Caki2 (cell line): ENCODE measurements at regions not wholly inside any gene's neighbourhood (a gene's known extent, or its start where the extent isn't known, plus 50 kb on each side); places are given as distances from the start of the nearest gene placed in this dataset.

Experiments
- DNase-seq: peaks from one replicate; pipeline ENCODE4 v3.0.0-alpha.2; 2015; ENCODE audit warnings: low read depth
- in situ Hi-C: cut with HindIII; loops from 2 replicates; pipeline ENCODE4 v1.10.0; 2016; ENCODE audit warnings: low sequenced_read_pairs, low pct_unique_long_range_greater_than_20kb, mixed read lengths

DNA sequence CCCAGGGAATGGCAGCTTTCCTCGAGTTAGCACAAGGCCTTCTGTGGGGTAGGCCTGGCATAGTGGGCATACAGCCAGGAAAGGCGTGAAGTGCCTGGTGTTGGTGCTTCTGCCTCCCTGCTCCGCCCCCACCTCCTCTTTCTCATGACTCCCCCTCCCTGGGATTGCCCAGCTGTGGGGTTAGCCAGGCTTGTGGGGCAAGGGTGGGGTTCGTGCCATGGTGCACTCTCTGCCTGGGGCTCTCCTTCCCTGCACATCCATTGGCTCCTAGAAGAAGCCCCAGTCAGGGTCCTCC is 236.8 kb upstream of the NCAM1 start:
- in situ Hi-C loops, result no loop called here
- DNase-seq, result no peak

DNA sequence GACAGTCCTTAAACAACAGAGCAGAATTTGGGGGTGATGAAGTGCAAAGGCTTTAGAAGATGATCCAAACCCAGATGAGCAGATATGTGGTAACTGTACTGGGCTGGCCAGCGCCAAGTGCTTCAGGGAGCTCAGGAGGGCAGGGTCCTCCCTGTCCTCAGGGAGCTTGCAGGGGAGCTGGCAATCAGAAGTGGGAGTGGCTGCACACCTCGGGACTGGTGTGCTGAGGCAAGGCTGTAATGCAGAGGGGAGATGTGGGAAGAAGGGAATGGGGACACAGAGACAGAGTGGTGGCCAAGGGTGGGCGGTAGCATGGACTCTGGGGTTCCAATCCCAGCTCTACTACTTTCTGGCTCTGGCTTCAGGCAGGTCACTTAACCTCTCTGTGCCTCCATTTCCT is 235.6 kb upstream of the NCAM1 start:
- in situ Hi-C loops, result no loop called here
- no peak for DNase-seq

DNA sequence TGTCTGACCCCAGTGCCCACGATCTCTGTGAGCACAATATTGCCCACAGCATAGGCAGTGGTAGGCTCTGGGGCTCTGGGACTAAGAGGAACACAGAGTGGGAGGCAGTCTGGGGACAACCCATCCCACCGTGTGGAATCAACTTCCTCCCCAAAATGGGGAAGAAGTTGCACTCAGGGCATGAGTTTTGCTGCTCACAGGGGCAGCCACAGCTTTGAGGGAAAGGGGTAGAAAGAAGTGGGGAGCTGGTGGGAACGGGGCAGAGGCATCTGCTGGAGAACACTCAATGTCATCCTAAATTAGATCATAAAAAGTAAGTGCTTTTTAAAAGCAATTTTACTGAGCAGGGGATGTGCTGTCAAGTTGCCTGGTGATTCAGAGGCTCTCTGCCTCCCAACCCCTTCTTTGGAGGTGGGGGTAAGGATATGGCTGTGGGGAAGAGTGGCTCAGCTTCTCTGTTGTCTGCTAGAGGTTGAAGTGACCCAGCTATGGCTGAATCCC is 233.8 kb upstream of the NCAM1 start:
- in situ Hi-C loops, result no loop called here

DNA sequence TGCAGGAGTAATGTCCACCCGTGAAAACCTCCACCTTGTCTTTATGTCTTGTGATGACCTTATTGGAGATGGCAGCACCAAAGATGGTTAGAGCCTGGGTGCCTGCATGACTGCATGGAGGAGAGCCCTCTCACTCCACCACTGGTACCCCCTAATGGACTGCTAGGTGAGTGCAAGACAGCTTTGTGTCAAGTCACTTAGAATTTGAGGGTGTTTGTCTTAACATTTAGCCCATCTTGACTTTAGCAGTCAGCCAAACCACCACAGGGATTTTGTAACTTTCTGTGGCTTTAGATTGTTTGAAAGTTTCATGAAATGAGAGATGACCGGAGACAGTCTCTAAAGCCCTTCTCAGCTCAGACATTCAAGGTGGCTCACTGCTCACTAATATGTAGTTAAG is 232.9 kb upstream of the NCAM1 start:
- in situ Hi-C loops, result no loop called here

More for the DNA sequence above, 233.8 kb upstream of the NCAM1 start:
- DNase-seq, result no peak

DNA sequence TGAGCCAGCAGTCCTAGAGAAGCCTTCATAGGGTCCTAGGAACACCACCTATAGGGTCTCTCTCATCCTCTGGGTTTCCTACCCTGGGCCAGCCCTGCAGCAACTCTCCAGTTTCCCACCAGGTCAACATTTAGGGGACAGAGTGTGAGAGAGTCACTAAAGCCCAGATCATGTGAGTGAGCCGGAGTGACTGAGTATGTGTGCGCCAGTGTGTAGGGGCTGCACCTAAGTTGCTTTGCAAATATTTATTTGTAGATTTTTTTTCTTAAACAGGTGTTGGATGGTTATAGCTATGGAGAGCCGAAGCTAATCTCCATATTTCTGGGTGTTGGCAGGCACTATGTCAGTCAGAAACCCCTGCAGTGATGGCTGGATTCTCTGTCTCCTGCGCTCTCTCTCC is 232.5 kb upstream of the NCAM1 start:
- in situ Hi-C loops, result no loop called here

More for the DNA sequence above, 232.9 kb upstream of the NCAM1 start:
- no peak for DNase-seq

DNA sequence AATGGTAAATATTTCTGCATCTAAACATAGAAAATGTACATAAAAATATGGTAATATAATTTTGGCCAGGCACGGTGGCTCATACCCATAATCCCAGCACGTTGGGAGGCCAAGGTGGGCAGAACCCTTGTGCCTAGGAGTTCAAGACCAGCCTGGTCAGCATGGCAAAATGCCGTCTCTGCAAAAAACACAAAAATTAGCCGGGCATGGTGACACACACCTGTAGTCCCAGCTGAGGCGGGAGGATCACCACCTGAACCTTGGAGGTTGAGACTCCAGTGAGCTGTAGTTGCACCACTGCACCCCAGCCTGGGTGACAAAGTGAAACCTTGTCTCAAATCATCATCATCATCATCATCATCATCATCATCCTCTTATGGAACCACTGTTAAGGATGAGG is 230.6 kb upstream of the NCAM1 start:
- in situ Hi-C loops, result no loop called here
- DNase-seq, result no peak

More for the DNA sequence above, 232.5 kb upstream of the NCAM1 start:
- DNase-seq, result no peak

DNA sequence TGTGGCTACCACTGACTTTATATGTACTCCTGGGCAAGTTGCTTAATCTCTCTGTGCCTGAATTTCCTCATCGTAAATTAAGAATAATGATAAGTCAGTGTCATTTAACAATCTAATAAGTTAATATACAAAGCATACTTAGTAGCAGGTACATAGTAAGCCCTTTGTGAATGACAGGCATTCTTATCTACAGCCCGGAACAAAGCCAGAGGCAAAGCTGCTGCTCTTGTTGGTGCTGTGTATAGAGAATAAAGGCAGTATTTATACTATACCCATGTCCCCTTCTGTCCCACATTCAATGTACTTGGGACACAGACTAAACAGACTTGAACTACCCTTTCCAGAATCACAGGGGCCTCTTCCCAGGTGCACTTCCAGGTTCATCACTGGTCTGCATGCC is 229.7 kb upstream of the NCAM1 start:
- no peak for DNase-seq
- in situ Hi-C loops, result no loop called here

DNA sequence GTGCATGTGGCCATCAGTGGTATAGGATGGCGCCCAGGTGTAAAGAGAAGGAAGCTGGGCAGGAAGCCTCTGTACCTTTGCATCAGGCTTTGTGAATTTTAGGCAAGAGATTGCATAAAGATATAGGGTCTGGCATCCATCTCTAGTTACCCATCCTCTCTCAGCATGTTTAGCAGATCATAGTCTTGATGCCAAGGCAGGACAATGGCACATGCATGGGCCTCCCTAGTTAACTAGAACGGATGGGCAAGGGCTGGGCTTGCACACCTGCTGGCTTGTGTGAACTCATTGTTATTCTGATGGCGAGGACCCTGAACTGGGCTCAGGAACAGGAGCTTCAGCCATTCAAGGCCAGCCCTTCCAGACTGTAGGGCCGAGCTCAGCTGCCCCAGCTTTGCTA is 229.2 kb upstream of the NCAM1 start:
- in situ Hi-C loops, result no loop called here
- DNase-seq, result no peak

DNA sequence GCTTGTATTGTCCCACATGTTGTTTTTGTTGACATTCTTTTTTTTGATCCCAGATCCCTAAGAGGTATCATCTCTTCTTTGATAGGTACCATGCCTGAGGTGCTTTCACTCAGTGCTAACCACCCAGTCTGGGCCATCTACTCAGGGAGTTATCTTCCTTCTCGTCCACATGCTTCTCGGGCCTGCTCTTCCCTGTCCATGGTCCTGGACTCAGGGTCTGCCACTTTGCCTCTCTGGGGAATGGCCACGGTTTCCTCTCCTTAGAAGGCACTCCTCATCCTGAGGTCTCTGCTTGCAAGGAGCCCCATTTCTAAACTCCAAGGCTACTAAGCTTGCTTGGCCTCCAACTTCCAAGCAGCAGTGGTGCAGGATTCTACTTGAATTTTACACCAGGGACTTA is 227.0 kb upstream of the NCAM1 start:
- no peak for DNase-seq
- in situ Hi-C loops, result no loop called here

DNA sequence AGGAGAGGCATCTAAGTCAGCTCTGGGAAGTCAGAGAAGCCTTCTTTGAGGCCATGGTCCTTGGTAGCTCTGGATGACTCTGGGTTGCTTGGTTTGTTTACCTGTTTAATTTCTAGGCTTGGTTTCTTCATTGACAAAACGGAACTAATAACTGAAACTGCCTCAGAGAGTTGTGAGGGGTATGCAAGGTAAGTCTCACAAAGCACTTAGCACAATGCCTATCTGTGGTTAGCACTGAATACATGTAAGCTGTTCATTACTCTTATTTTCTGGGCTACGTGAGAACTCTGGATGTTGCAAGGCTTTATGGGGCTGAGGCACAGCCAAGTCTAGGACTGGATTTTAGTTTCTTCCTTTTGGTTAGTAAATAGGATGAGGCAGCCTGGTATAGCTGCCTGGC is 225.8 kb upstream of the NCAM1 start:
- in situ Hi-C loops, result no loop called here
- DNase-seq, result no peak

DNA sequence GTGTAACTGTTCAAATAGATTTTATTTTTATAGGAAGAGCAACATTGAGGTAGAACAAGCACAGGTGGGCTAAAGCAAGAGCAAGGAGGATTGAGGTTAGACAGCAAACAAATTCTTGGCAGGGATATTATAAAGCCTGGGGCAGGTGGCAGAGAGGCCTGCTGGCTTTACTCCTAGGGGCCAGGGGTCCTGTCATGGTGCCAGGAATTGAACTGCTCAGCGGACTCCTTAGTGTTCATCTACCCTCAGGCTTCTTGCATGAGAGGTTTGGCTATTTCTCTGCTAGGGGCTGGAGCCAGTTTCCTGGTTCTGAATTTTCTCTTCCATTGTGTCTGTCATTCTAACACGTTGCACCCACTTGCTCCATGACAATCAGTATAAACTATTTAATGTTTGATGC is 217.2 kb upstream of the NCAM1 start:
- no peak for DNase-seq
- in situ Hi-C loops, result no loop called here

DNA sequence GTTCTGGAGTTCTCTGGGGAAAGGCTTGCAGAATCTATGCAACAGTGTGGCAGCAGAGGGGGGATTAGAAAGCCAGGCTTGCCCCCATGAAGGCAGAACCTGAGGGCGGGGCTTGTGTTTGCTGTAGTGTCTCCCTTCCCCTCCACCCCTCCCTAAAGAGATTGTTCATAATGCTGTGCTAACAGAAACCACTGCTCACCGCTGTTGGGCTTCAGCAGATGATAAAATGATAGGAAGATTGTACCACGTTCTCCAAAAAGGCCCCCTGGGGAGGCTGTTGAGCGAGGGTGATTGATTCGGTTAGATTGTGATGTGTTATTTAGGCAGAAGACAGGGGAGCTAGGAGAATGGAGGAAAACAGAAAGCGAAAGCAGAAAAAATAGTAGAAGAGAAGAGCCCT is 215.2 kb upstream of the NCAM1 start:
- in situ Hi-C loops, result no loop called here

DNA sequence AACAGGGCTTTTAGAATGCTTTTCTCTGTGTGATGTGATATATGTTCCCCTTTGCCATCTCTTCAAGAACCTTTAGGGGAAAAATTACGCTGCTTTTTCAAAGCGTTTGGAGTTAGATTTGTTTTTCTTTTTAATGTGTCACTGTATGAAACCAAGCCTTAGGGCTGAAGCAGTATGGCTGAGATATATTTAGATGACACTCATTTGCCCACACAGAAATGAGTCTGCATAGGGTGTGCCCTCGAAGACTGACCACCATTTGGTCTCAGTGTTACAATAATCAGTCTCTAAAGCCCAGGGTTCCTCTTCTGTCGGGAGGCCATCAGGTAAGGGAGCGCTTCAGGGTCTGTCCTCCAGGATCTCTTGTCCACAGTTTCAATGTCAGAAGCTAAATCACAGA is 213.0 kb upstream of the NCAM1 start:
- DNase-seq, result no peak
- in situ Hi-C loops, result no loop called here

More for the DNA sequence above, 215.2 kb upstream of the NCAM1 start:
- DNase-seq, result no peak

DNA sequence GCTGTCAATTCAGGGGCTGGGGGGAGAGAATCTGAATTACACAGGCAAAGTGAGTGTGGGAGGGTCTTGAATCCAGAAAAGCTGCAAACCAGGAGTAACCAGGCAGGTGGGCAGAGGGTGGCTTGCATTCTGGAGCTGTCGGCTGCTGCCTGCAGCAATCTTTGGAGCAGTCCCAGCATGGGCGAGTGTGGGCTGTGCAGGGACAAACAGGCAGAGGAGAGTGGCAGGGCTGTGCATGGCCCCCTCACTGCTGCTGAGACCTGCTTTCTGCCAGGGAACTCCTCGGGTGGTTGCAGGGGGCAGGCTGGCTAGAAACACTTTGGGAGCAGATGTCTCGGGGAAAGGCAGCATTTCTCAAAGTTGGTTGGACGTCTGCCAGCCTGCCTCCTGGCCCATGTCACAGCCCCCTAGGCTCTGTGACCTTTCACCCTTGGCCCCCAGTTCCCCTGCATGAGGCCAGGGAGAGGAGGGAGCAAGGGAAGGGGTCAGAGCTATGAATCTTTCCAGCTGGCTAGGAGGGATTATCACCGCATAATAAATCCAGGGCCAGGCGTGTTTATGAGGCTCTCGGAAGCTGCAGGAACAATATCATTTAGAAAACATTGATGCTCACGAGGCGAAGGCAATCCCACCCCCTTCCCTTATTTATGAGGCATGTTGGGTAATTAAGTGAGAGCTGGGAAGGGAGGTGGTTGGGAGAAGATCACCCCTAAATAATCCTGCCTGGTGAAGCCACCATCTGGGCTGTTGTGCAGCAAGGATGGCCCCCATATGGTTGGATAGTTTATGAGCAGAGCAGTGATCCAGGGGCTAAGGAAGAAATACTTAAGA is 212.3 kb upstream of the NCAM1 start:
- in situ Hi-C loops, result no loop called here
- no peak for DNase-seq

DNA sequence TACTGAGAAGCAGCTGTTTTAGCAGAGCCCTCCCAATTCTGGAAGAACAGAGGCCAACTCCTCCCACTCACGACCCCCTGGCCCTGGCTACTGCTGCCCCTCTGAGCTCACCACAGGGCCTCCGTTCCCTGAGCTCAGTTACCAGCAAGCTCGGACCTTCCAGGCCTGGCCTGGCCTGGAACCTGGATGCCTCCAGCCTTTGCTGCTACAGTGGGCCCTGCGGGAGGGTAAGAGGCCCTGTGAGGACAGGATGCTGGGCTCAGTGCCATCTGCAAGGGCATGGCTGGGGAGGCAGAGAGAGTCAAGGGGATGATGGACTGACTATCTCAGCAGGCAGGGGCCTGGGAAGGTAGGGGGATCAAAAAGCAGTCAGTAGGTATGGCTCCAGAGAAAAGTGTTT is 209.9 kb upstream of the NCAM1 start:
- in situ Hi-C loops, result no loop called here
- no peak for DNase-seq

DNA sequence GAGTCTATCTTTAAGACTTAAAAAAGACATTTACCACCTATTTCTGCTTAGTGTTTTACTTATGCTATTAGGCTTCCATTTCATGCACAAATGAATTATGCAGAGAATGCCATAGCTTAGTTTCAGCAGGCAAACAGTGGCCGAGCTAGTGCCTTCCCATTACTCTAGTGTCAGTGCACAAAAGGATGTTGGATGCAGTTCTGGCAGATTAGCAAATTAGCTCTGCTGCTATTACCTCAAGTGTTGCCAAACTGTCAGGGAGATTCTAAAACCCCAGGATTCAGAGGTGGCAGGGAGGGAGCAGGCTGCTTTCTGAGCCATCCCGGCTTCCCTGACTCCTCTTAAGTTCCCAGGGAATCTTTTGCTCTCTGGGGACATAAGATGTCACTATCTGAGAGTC is 209.4 kb upstream of the NCAM1 start:
- in situ Hi-C loops, result no loop called here
- DNase-seq, result no peak

DNA sequence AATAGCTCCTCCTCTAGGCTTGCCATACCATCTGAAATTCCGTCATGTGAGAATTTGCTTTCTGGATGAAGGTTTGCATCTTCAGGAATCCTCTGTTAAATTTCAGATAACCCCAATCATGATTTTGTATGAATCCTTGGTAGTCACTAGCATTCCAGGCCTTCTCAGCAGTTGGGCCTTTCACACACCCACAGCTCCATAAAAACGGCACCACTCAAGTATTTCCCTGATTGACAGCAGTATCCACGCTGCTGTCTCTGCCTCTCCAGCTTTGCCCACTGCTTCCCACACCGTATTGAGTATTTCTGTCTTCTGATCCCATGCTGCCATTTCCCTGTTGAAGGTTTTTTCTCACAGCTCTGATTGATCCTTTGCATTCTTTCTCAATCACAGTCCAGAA is 208.7 kb upstream of the NCAM1 start:
- no peak for DNase-seq
- in situ Hi-C loops, result no loop called here

DNA sequence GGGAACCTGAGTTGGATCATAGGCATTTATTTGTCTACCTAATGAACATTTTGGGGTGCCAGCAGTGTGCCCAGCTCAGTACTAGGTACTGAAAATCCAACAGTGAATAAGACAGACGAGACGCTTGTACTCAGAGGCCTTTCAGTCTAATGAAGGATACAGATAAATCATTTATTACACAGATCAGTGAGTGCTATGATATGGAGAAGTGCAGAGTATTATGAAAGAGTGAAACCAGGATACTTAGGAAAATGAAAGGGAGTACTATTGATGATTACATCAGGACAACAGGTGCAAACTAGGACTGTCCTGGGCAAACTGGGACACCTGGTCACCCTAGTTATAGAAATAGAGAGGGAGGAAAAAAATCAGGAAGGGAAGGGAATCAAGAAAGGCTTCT is 207.5 kb upstream of the NCAM1 start:
- no peak for DNase-seq
- in situ Hi-C loops, result no loop called here

DNA sequence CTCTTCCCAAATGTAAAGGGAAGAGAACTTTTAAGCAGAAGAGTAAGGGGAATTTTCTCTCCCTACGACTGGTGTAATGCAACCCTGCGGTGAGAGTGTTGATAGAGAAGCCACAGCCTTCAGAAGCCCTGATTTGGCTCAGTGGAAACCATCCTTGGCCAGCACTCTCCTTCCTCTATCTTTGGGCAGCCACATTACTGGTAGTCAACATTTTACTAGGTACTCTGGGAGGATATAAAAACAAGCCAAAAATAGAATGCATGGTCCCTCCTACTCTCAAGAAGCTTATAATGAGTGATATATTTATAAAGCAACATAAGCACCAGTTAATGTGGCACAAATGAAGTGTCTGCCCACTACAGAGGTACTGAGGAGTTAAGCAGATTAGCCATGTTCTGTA is 201.8 kb upstream of the NCAM1 start:
- in situ Hi-C loops, result no loop called here
- no peak for DNase-seq

DNA sequence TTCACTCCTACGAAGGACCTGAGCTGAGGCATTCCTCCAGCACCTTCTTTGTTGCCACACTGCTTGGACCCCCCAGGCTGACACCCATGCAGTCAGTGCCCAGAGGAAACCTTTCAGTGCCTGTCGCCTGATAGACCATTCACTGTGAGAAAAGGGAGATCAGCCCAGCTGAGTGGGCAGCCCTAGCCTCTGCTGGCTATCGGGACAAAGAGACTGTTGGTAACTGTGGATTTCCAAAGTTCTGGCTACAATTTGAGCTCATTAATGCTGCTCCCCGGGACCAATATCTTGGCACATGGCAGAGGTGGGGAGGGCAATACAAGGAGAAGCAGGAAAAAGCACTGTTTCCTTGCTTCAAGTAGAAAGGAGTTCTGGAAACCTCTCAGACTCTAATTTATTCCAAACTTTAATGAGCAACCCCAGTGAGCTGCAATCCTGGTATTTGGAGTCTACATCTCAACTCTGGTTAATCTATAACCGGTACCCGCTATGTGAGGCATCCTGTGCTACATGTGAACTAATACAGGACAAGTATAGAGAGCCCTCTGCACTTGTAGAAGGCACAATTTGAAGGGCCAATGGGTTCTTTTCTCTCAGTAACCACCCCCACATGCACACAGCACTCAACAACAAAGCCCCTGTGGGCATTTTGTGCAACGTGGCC is 200.7 kb upstream of the NCAM1 start:
- in situ Hi-C loops, result no loop called here
- DNase-seq, result no peak
